Mononuclear cell (primary cell): ENCODE measurements at regions not wholly inside any gene's neighbourhood (a gene's known extent, or its start where the extent isn't known, plus 50 kb on each side); places are given as distances from the start of the nearest gene placed in this dataset.
"Not testable (repeated sequence)": the region's sequence is repeated elsewhere in the genome, so short reads cannot be mapped to it uniquely, and the experiment has no call there.

Experiments
- H3K27me3 ChIP-seq: 2 replicates; pipeline ENCODE4 v1.6.0; 2011; ENCODE audit warnings: low read length, control low read depth; ENCODE audit not compliant: insufficient read depth
- H3K4me1 ChIP-seq: 2 replicates; pipeline ENCODE4 v1.5.1; 2011; ENCODE audit warnings: mild to moderate bottlenecking, low read length, control low read depth; ENCODE audit not compliant: insufficient read depth
- H3K4me3 ChIP-seq: 2 replicates; pipeline ENCODE4 v1.5.1; 2011; ENCODE audit warnings: mild to moderate bottlenecking, low read length, moderate library complexity
- H3K9me3 ChIP-seq: 2 replicates; pipeline ENCODE4 v1.5.1; 2011; ENCODE audit warnings: low read depth, mild to moderate bottlenecking, control low read depth, low read length

GRCh38 chr20:53664121-53664520, 70.5 kb upstream of the ZNF217 start:
- H3K4me3 ChIP-seq: no peak overlapping the region
- peaks cover 38% of the 10 kb centered on the region for H3K4me1 ChIP-seq
- H3K9me3 ChIP-seq: no peaks in the 10 kb centered on the region
- no peaks in the 10 kb centered on the region for H3K27me3 ChIP-seq

GRCh38 chr20:53663521-53663920, 69.9 kb upstream of the ZNF217 start:
- not testable (repeated sequence) for H3K27me3 ChIP-seq, H3K4me3 ChIP-seq, H3K9me3 ChIP-seq
- peaks cover 44% of the 10 kb centered on the region for H3K4me1 ChIP-seq

- Histone ChIP-seq H3K4me1 (peaks cover 53% of the 10 kb centered on the region), H3K27me3 (no peaks in the 10 kb centered on the region), H3K4me3 (no peak overlapping the region), H3K9me3 (no peaks in the 10 kb centered on the region)
Observed at GRCh38 chr20:53662595-53662994, 69.0 kb upstream of the ZNF217 start.

GRCh38 chr20:53660947-53661381, 67.3 kb upstream of the ZNF217 start:
- no peaks in the 10 kb centered on the region for H3K27me3 ChIP-seq
- H3K9me3 ChIP-seq: no peaks in the 10 kb centered on the region
- H3K4me1 ChIP-seq: peaks cover 66% of the 10 kb centered on the region
- no peak overlapping the region for H3K4me3 ChIP-seq

GRCh38 chr20:53660078-53660909, 66.7 kb upstream of the ZNF217 start:
- Histone ChIP-seq H3K9me3 (no peaks in the 10 kb centered on the region), H3K4me1 (peaks cover 71% of the 10 kb centered on the region), H3K4me3 (peak overlapping the region; percentile 45), H3K27me3 (no peaks in the 10 kb centered on the region)

GRCh38 chr20:53658973-53659372, 65.3 kb upstream of the ZNF217 start:
- no peaks in the 10 kb centered on the region for H3K9me3 ChIP-seq
- H3K4me1 ChIP-seq: peaks cover 84% of the 10 kb centered on the region
- H3K27me3 ChIP-seq: no peaks in the 10 kb centered on the region
- no peak overlapping the region for H3K4me3 ChIP-seq

- Histone ChIP-seq H3K27me3 (no peaks in the 10 kb centered on the region), H3K4me1 (peaks cover 90% of the 10 kb centered on the region), H3K4me3 (no peak overlapping the region), H3K9me3 (no peaks in the 10 kb centered on the region)
Observed at GRCh38 chr20:53658322-53658721, 64.7 kb upstream of the ZNF217 start.

GRCh38 chr20:53657732-53658131, 64.1 kb upstream of the ZNF217 start:
- H3K4me3 ChIP-seq: no peak overlapping the region
- H3K4me1 ChIP-seq: peaks cover 91% of the 10 kb centered on the region
- no peaks in the 10 kb centered on the region for H3K27me3 ChIP-seq
- H3K9me3 ChIP-seq: no peaks in the 10 kb centered on the region

GRCh38 chr20:53657279-53657678, 63.6 kb upstream of the ZNF217 start:
- Histone ChIP-seq H3K9me3 (no peaks in the 10 kb centered on the region), H3K4me1 (peaks cover 91% of the 10 kb centered on the region), H3K4me3 (no peak overlapping the region), H3K27me3 (no peaks in the 10 kb centered on the region)

- Histone ChIP-seq H3K9me3 (no peaks in the 10 kb centered on the region), H3K27me3 (no peaks in the 10 kb centered on the region), H3K4me3 (no peak overlapping the region), H3K4me1 (peaks cover 86% of the 10 kb centered on the region)
Observed at GRCh38 chr20:53656293-53657202, 62.9 kb upstream of the ZNF217 start.

- no peaks in the 10 kb centered on the region for H3K27me3 ChIP-seq
- H3K4me1 ChIP-seq: peaks cover 80% of the 10 kb centered on the region
- no peak overlapping the region for H3K4me3 ChIP-seq
Observed at GRCh38 chr20:53655625-53656292, 62.1 kb upstream of the ZNF217 start.

GRCh38 chr20:53654932-53655624, 61.4 kb upstream of the ZNF217 start:
- Histone ChIP-seq H3K4me3 (no peak overlapping the region), H3K27me3 (no peaks in the 10 kb centered on the region), H3K4me1 (peaks cover 73% of the 10 kb centered on the region), H3K9me3 (no peaks in the 10 kb centered on the region)

More at GRCh38 chr20:53655625-53656292, 62.1 kb upstream of the ZNF217 start:
- no peaks in the 10 kb centered on the region for H3K9me3 ChIP-seq

GRCh38 chr20:53654521-53654920, 60.9 kb upstream of the ZNF217 start:
- not testable (repeated sequence) for H3K4me3 ChIP-seq, H3K9me3 ChIP-seq, H3K27me3 ChIP-seq
- H3K4me1 ChIP-seq: peaks cover 68% of the 10 kb centered on the region

GRCh38 chr20:53652859-53653517, 59.3 kb upstream of the ZNF217 start:
- Histone ChIP-seq H3K9me3 (no peaks in the 10 kb centered on the region), H3K4me1 (peaks cover 53% of the 10 kb centered on the region), H3K27me3 (no peaks in the 10 kb centered on the region), H3K4me3 (no peak overlapping the region)
